ENCODE measurements at regions not wholly inside any gene's neighbourhood (a gene's known extent, or its start where the extent isn't known, plus 50 kb on each side); places are given as distances from the start of the nearest gene placed in this dataset.

- in situ Hi-C loops (cut with HindIII; ENCODE audit: low sequenced_read_pairs): no loop called here
These were observed 83.1 kb downstream of the PDGFA start for GRCh38 chr7:436367-437128.

DNA sequence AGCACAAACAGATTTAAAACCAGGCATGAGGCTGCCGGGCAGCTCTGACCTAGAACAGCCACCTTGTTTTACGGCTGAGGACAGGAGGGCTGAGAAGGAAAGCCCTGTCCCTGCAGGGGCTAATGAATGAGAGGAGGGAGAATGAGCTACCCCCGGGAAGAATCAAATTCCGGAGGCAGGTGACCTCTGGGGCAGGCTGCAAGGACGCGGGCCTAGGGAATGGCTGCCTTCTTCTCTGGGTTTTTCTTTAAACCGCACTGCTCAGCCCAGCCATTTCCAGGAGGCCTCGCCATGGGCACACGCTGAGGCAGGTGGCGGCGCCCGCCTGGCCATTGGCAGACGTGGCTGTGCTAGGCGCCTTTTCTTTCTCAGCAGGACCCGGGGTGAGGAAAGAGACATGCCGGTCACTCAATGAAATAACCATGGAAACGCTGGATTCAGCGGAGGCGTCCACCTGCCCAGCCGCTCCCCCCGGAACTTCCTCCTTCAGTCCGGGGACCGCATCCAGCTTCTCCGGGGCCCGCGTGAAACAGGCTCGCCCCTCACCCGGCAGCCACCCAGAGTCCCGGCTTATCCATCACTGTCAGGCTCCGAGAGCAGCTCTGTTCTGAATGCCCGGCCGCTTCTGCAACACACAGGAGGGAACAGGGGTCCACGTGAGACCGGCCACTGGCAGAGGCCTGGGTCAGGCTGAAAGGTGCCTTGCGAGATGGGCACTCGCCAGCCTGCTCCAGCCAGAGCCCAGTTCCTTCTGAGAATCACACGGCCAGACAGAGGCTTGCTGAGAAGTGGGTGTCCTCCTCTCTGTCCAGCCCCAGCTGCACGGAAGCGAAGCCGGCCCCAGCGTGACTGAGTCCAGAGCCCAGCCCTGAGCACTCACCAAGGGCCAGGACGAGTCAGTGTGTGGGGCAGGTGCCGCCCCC, 82.1 kb downstream of the PDGFA start:
- in situ Hi-C loops (cut with HindIII; ENCODE audit: low sequenced_read_pairs): no loop called here

- in situ Hi-C loops (cut with HindIII; ENCODE audit: low sequenced_read_pairs): no loop called here
These were observed 81.3 kb downstream of the PDGFA start for GRCh38 chr7:438361-438760.

- in situ Hi-C loops (cut with HindIII; ENCODE audit: low sequenced_read_pairs): no loop called here
These were observed 80.7 kb downstream of the PDGFA start for GRCh38 chr7:438916-439315.

- in situ Hi-C loops (cut with HindIII; ENCODE audit: low sequenced_read_pairs): no loop called here
These were observed 79.4 kb downstream of the PDGFA start for GRCh38 chr7:440059-440749.

- in situ Hi-C loops (cut with HindIII; ENCODE audit: low sequenced_read_pairs): no loop called here
These were observed 77.8 kb downstream of the PDGFA start for GRCh38 chr7:441684-442421.

- in situ Hi-C loops (cut with HindIII; ENCODE audit: low sequenced_read_pairs): no loop called here
These were observed 77.2 kb downstream of the PDGFA start for GRCh38 chr7:442457-442856.

DNA sequence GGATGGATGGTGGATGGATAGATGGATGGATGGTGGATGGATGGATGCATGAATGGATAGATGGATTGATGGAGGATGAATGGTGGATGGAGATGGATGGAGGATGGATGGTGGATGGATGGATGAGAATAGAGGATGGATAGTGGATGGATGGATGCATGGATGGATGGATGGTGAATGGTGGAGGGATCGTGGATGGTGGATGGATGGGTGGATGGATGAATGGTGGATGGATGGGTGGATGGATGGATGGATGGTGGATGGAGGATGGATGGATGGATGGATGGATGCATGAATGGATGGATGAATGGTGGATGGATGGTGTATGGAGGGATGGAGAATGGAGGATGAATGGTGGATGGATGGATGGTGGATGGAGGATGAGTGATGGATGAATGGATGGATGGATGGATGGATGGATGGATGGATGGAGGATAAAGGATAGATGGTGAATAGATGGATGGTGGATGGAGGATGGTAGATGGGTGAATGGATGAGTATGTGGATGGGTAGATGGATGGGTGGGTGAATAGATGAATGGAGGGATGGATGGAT, 76.3 kb downstream of the PDGFA start:
- in situ Hi-C loops (cut with HindIII; ENCODE audit: low sequenced_read_pairs): no loop called here

DNA sequence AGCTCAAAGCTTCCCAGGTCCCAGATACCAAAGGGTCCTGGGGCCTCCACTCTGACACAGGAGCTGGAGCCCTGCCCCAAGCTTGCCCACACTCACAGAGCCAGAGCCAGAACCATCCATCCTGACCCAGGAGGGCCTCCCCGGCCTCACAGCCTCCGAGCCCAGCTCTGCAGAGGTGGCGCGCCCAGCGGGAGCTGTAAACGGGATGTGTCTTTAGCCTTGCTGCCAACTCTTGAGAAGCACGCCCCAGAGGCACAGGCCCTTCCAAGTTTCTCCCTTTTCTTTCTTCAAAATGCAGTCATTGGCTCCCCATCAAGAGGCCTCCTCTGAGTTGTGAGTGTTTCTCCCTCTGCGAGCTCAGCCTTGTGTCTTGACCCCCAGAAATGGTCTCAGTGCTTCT, 75.0 kb downstream of the PDGFA start:
- in situ Hi-C loops (cut with HindIII; ENCODE audit: low sequenced_read_pairs): loop anchor here (5.0 kb wide), 1 partner anchor 48 kb away; no protein-coding TSS in a partner anchor

DNA sequence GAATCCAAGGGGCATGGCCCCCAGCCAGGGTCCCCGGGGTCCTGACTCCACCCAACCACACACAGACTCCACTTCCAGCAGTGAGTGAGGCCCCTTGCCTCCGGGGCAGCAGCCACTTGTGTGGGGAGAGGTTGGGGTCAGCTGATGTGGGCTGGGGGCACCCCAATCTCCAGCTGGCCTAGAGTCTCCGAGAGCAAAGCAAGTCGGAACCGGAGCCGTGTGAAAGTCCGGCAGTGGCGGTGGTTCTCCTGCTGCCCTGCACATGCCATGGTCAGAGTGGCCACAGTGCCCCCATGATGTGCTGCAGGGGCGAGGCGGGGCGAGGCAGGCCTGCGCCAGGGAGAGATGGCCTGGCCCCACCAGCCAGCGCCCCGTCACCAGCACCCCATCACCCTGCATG, 74.6 kb downstream of the PDGFA start:
- in situ Hi-C loops (cut with HindIII; ENCODE audit: low sequenced_read_pairs): loop anchor here (5.0 kb wide), 1 partner anchor 47 kb away; no protein-coding TSS in a partner anchor

DNA sequence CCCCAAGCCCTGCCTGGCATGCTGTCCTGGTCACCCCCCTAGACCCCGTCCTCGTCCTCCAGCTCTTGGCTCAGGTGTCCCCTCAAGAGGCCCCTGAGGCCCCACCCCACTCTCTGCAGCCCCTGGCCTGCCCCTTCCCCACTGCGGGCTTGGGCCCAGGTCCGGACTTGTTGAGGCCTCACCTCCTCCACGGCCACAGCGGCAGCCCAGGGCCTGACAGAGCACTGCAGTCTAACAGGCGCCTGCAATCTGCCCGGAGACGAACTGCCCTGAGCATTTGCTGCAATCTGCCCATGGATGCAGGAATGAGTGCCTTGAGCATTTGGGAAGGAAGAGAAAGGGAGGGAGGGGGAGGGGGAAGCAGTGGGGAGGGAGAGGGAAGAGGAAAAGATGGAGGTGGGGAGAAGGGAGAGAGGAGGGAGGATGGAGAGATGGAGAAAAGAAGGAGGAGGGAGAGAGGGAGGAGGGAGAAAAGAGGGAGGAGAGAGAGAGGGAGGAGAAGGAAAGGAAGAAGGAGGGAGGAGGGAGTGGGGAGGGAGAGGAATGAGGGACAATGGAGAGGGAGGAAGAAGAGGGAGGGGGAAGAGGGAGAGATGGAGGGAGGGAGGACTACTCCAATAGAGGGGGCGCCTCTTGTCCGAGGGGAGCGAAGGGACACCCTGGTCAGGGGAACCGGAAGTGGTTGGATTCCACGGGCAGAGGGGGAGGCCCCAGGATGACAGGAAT, 73.9 kb downstream of the PDGFA start:
- in situ Hi-C loops (cut with HindIII; ENCODE audit: low sequenced_read_pairs): loop anchor here (5.0 kb wide), 1 partner anchor 47 kb away; no protein-coding TSS in a partner anchor

DNA sequence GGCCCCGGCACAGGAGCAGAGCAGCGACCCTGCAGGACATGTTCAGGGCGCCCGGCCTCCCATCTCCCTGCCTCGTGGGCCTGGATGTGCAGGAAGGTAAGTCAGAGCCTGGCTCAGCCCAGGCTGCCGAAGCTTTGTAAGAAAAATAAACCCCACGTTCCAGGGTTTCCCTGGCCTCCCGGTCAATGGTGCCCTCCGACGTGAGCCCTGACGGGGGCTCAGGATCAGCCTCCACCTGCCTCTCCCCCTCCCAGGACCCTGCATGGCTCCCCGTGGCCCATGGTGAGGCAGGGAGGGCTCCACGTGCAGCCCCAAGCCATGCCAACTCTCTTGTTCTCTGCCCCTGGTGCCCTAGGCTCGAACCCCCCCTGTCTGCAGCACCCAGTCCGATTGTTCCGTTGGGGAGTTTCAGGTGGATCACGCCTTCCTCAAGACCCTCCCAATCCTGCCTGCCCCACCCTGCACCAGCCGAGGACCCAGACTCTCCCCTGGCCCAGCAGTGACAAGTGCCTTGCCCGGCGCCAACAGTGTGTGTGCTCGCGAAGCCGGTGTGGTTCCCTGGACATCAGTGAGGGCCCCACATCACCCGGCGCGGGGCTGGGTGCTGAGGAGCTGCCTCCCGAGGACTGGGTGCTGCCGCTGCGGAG, 73.2 kb downstream of the PDGFA start:
- in situ Hi-C loops (cut with HindIII; ENCODE audit: low sequenced_read_pairs): loop anchor here (5.0 kb wide), 1 partner anchor 46 kb away; no protein-coding TSS in a partner anchor
